ENCODE measurements at regions not wholly inside any gene's neighbourhood (a gene's known extent, or its start where the extent isn't known, plus 50 kb on each side); places are given as distances from the start of the nearest gene placed in this dataset.

GRCh38 chr2:180871649-180872048, 108.8 kb upstream of the UBE2E3 start:
- ATAC-seq (ENCODE audit: low read depth) = no peak
- CTCF ChIA-PET = interaction anchor here (1.1 kb wide), 1 partner anchor 23 kb away, joined by 3 read pairs; no protein-coding TSS in a partner anchor

More at GRCh38 chr2:180871649-180872048, 108.8 kb upstream of the UBE2E3 start:
- dilution Hi-C loops (cut with HindIII; ENCODE audit: low sequenced_read_pairs, unreplicated experiment) (no loop called here), intact Hi-C loops (cut with micrococcal nuclease) (no loop called here), in situ Hi-C loops (cut with MboI; ENCODE audit: low sequenced_read_pairs) (no loop called here)
- no peaks in the 10 kb centered on the region for H3K79me1 ChIP-seq (ENCODE audit: low read depth in 1 of 2, low read length in 2 of 2)
- no peak overlapping the region for H3K18ac ChIP-seq (ENCODE audit: low read depth, low read length)
- no peaks in the 10 kb centered on the region for H3K9me3 ChIP-seq (ENCODE audit: control insufficient read depth, insufficient read depth, low read length)
- H3K36me3 ChIP-seq (ENCODE audit: control insufficient read depth, insufficient read depth, low read length) = no peaks in the 10 kb centered on the region
- TF ChIP-seq FOS (IDR thresholded peaks at IDR 0.05; ENCODE audit: low read depth, low read length) = no peak
- no peak for TF ChIP-seq RFX5 (IDR thresholded peaks at IDR 0.05; ENCODE audit: low read depth, low read length)
- no peak for TF ChIP-seq MAFK (IDR thresholded peaks at IDR 0.05; ENCODE audit: low read depth, low read length)
- TF ChIP-seq MAZ (IDR thresholded peaks at IDR 0.05; ENCODE audit: borderline replicate concordance, low read depth, low read length) = no peak
- no peak for TF ChIP-seq NFE2L2 (IDR thresholded peaks at IDR 0.05; ENCODE audit: low read depth, low read length)
- TF ChIP-seq MXI1 (IDR thresholded peaks at IDR 0.05; ENCODE audit: borderline replicate concordance, low read depth, low read length) = no peak
- no peak for TF ChIP-seq POLR2A (IDR thresholded peaks at IDR 0.05; ENCODE audit: low read depth, low read length)
- TF ChIP-seq CEBPB (IDR thresholded peaks at IDR 0.05; ENCODE audit: low read depth, low read length) = no peak
- no peak for TF ChIP-seq CHD1 (IDR thresholded peaks at IDR 0.05; ENCODE audit: low read depth, low read length)
- no peak for TF ChIP-seq RAD21 (IDR thresholded peaks at IDR 0.05; ENCODE audit: low read length)
- no peak for TF ChIP-seq SMC3 (IDR thresholded peaks at IDR 0.05; ENCODE audit: low read depth, low read length)
- TF ChIP-seq BHLHE40 (IDR thresholded peaks at IDR 0.05; ENCODE audit: low read depth, low read length) = no peak
- no peak for TF ChIP-seq ELK1 (IDR thresholded peaks at IDR 0.05; ENCODE audit: borderline replicate concordance, low read depth, low read length)
- H3K4ac ChIP-seq (ENCODE audit: low read depth, low read length) = no peak overlapping the region
- H2AFZ ChIP-seq (replicated peaks; ENCODE audit: low read length, poor library complexity) = peak overlapping the region; percentile 64
- POLR2A ChIA-PET (ENCODE audit: unreplicated experiment) = no interaction called here
- H2BK20ac ChIP-seq (ENCODE audit: low read depth, low read length) = no peak overlapping the region
- 100% methylated on average over 1 of the region's 4 CpGs; no CpG with 5 or more reads in 1 of the 2 experiments for WGBS, 2 experiments (ENCODE audit: extremely low coverage in 2 of 2, insufficient read length in 1 of 2)
- H4K5ac ChIP-seq (ENCODE audit: low read depth, low read length) = no peak overlapping the region
- H3K4me3 ChIP-seq (ENCODE audit: insufficient read depth, low read depth, low read length) = no peak overlapping the region
- no peak overlapping the region for H2BK15ac ChIP-seq (ENCODE audit: low read depth, low read length)
- H3K9me1 ChIP-seq (ENCODE audit: insufficient read depth, low read length) = no peaks in the 10 kb centered on the region
- no peak overlapping the region for H3K9ac ChIP-seq (ENCODE audit: low read depth, low read length)
- no peak overlapping the region for H2BK5ac ChIP-seq (ENCODE audit: low read depth, low read length, poor library complexity, severe bottlenecking)
- DNase-seq = no peak
- H4K8ac ChIP-seq (ENCODE audit: low read depth in 2 of 2, low read length in 2 of 2) = no peak overlapping the region
- no peaks in the 10 kb centered on the region for H3K27me3 ChIP-seq (ENCODE audit: control insufficient read depth, insufficient read depth, low read length)
- no peak overlapping the region for H3K14ac ChIP-seq (replicated peaks; ENCODE audit: low read depth, low read length)
- H3K4me2 ChIP-seq (ENCODE audit: low read depth, low read length) = no peak overlapping the region
- no peak overlapping the region; the same call in 1 of the 2 replicates for H2AK5ac ChIP-seq (ENCODE audit: low read depth, low read length)
- peaks cover 2% of the 10 kb centered on the region; the same call in 1 of the 2 replicates for H3K4me1 ChIP-seq (ENCODE audit: control insufficient read depth, insufficient read depth, low read length)
- no peak overlapping the region for H3K56ac ChIP-seq (ENCODE audit: extremely low read depth, insufficient read depth, low read length)
- no peak overlapping the region for H2AK9ac ChIP-seq (replicated peaks; ENCODE audit: low read depth, low read length, poor library complexity)
- H4K20me1 ChIP-seq (ENCODE audit: insufficient read depth, low read length) = no peaks in the 10 kb centered on the region
- no peak overlapping the region for H4K91ac ChIP-seq (ENCODE audit: insufficient read depth, low read depth, low read length)
- no peak overlapping the region for H3K23ac ChIP-seq (ENCODE audit: low read depth, low read length)
- H2BK120ac ChIP-seq (ENCODE audit: low read depth, low read length) = no peak overlapping the region
- no TSS peak for BruUV-seq (replicated peaks)
- H3K27ac ChIP-seq (ENCODE audit: insufficient read depth, low read length) = no peak overlapping the region
